Body of pancreas (tissue), 4 donors: ENCODE measurements at regions not wholly inside any gene's neighbourhood (a gene's known extent, or its start where the extent isn't known, plus 50 kb on each side); places are given as distances from the start of the nearest gene placed in this dataset.

ENCODE experiments used
- ATAC-seq: fragments of 150-250 bp; one replicate; pipeline ENCODE4 v1.9.1; 2016
- DNase-seq, 4 donors: peaks; one replicate each; pipeline ENCODE4 v3.0.0-alpha.2; 2019
- H3K27ac ChIP-seq, 4 donors: fragments of 200-600 bp; sonication (generic); 1 replicate in 3 of 4; 2 replicates in 1 of 4; pipeline versions ENCODE4 v1.5.1 to v1.6.1; 2016 to 2019; ENCODE audit warnings: mild to moderate bottlenecking in 1 of 4, mixed read lengths in 1 of 4, moderate library complexity in 1 of 4
- H3K27me3 ChIP-seq, 2 donors: fragments of 200-600 bp; sonication (generic); one replicate each; pipeline ENCODE4 v1.6.0; 2016; ENCODE audit warnings: mild to moderate bottlenecking in 1 of 2
- H3K36me3 ChIP-seq, 2 donors: fragments of 200-600 bp; sonication (generic); replicated peaks in 1 of 2; 2 replicates each; pipeline ENCODE4 v1.5.1; 2016; ENCODE audit warnings: low read depth in 2 of 2; ENCODE audit not compliant: insufficient read depth in 1 of 2
- H3K4me1 ChIP-seq: fragments of 200-600 bp; sonication (generic); one replicate; pipeline ENCODE4 v1.6.0; 2016
- H3K4me3 ChIP-seq, 2 donors: fragments of 200-600 bp; sonication (generic); 1 replicate in 1 of 2; 2 replicates in 1 of 2; pipeline ENCODE4 v1.5.1; 2016 to 2019
- H3K9me3 ChIP-seq, 3 donors: fragments of 200-600 bp; sonication (generic); 1 replicate in 2 of 3; 2 replicates in 1 of 3; pipeline ENCODE4 v1.5.1; 2016
- CTCF ChIP-seq, 7 experiments: fragments of 450-650 bp in 4 of 7; fragments of 200-600 bp in 3 of 7; sonication (generic) in 3 of 7; IDR thresholded peaks; one replicate each; pipeline ENCODE4 v1.5.1; 2016 to 2019; ENCODE audit warnings: antibody characterized with exemption in 7 of 7
- POLR2A ChIP-seq, 3 donors: fragments of 450-650 bp; IDR thresholded peaks; one replicate each; pipeline ENCODE4 v1.6.1; 2016; ENCODE audit warnings: antibody characterized with exemption in 3 of 3, mild to moderate bottlenecking in 2 of 3
- WGBS, 2 donors: methylation state at CpG; one replicate each; pipeline ENCODE4 v1.1.5; 2017; 5-methylcytosine and 5-hydroxymethylcytosine counted together
- intact Hi-C: fragments of 100-400 bp; cut with DNase I; formaldehyde crosslinking; loops from one replicate; pipeline ENCODE4 v1.15.1; 2023

GRCh38 chr2:147614471-147614870 is 230.4 kb upstream of the ACVR2A start:
- TF ChIP-seq CTCF (IDR thresholded peaks at IDR 0.05) (no peak), POLR2A (IDR thresholded peaks at IDR 0.05) (no peak)

GRCh38 chr2:147610496-147611040 is 234.3 kb upstream of the ACVR2A start:
- Histone ChIP-seq H3K4me3 (no peak overlapping the region), H3K27ac (no peak overlapping the region), H3K4me1 (no peaks in the 10 kb centered on the region), H3K9me3 (no peaks in the 10 kb centered on the region), H3K36me3 (no peaks in the 10 kb centered on the region), H3K27me3 (peaks cover 0 to 3% of the 10 kb centered on the region in 2 donors)
- no peak for TF ChIP-seq CTCF (IDR thresholded peaks at IDR 0.05)
- no peak for TF ChIP-seq POLR2A (IDR thresholded peaks at IDR 0.05)
- DNase-seq = no peak
- no peak for ATAC-seq
- intact Hi-C loops = no loop called here
- 76 to 93% methylated on average over 2 of the region's 2 CpGs for WGBS, 2 donors

More at GRCh38 chr2:147614471-147614870, 230.4 kb upstream of the ACVR2A start:
- ATAC-seq = no peak
- no peak overlapping the region for H3K4me3 ChIP-seq
- intact Hi-C loops = no loop called here
- WGBS, 2 donors = 60 to 64% methylated on average over 3 of the region's 3 CpGs
- no peaks in the 10 kb centered on the region for H3K9me3 ChIP-seq
- H3K4me1 ChIP-seq = no peaks in the 10 kb centered on the region
- H3K27ac ChIP-seq = no peak overlapping the region
- H3K27me3 ChIP-seq = peaks cover 0 to 3% of the 10 kb centered on the region in 2 donors
- H3K36me3 ChIP-seq = no peaks in the 10 kb centered on the region
- DNase-seq = no peak

GRCh38 chr2:147609301-147609700 is 235.5 kb upstream of the ACVR2A start:
- 73 to 83% methylated on average over 3 of the region's 3 CpGs for WGBS, 2 donors
- Histone ChIP-seq H3K27ac (no peak overlapping the region), H3K27me3 (peaks cover 0 to 3% of the 10 kb centered on the region in 2 donors), H3K36me3 (no peaks in the 10 kb centered on the region), H3K4me1 (no peaks in the 10 kb centered on the region), H3K4me3 (no peak overlapping the region), H3K9me3 (no peaks in the 10 kb centered on the region)
- DNase-seq = no peak
- intact Hi-C loops = no loop called here
- TF ChIP-seq CTCF (IDR thresholded peaks at IDR 0.05) = no peak
- TF ChIP-seq POLR2A (IDR thresholded peaks at IDR 0.05) = no peak
- ATAC-seq = no peak

GRCh38 chr2:147607379-147607778 is 237.4 kb upstream of the ACVR2A start:
- H3K36me3 ChIP-seq = no peaks in the 10 kb centered on the region
- H3K9me3 ChIP-seq = no peaks in the 10 kb centered on the region
- no peak overlapping the region for H3K27ac ChIP-seq
- 89 to 95% methylated on average over 3 of the region's 3 CpGs for WGBS, 2 donors
- no peaks in the 10 kb centered on the region for H3K4me1 ChIP-seq
- intact Hi-C loops = no loop called here
- no peak for DNase-seq
- H3K4me3 ChIP-seq = no peak overlapping the region
- TF ChIP-seq CTCF (IDR thresholded peaks at IDR 0.05) (no peak), POLR2A (IDR thresholded peaks at IDR 0.05) (no peak)
- H3K27me3 ChIP-seq = peaks cover 0 to 3% of the 10 kb centered on the region in 2 donors
- ATAC-seq = no peak

- Histone ChIP-seq H3K27ac (no peak overlapping the region), H3K4me1 (no peaks in the 10 kb centered on the region), H3K4me3 (no peak overlapping the region), H3K9me3 (no peaks in the 10 kb centered on the region), H3K36me3 (no peaks in the 10 kb centered on the region), H3K27me3 (no peaks in the 10 kb centered on the region)
- ATAC-seq (no peak), DNase-seq (no peak)
- WGBS, 2 donors = 59 to 66% methylated on average over 3 of the region's 3 CpGs
- TF ChIP-seq POLR2A (IDR thresholded peaks at IDR 0.05) = no peak
- no peak for TF ChIP-seq CTCF (IDR thresholded peaks at IDR 0.05)
- intact Hi-C loops = no loop called here
Observed at GRCh38 chr2:147603876-147604275, 241.0 kb upstream of the ACVR2A start.
